ENCODE measurements at regions not wholly inside any gene's neighbourhood (a gene's known extent, or its start where the extent isn't known, plus 50 kb on each side); places are given as distances from the start of the nearest gene placed in this dataset.
A peak's percentile ranks its signal among the peaks of the same experiment; 100 is the strongest.

DNA sequence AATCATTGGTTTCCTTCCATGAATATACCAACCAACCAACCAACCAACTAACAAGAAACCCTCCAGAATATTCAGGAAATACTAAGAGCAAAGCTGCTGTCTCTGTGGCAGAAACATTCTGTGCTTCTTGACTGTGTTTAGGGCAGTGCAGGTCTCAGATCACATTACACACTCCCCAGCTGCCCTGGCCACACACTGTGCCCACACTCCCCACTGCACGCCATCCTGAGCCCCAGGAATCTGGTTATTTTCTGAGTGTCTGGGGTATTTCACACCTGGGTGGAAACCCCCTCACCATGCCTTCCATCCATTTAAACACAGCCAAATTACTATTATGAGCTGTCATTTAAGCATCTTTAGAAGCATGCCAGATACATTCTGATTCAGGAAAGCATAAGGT is 183.7 kb upstream of the ANK3 start (continued):
- TF ChIP-seq ZBTB33 (IDR thresholded peaks at IDR 0.05) (no peak), YY1 (IDR thresholded peaks at IDR 0.05) (no peak), RXRA (IDR thresholded peaks at IDR 0.05) (no peak), MAX (IDR thresholded peaks at IDR 0.05) (no peak), FOXA2 (IDR thresholded peaks at IDR 0.05) (no peak)
- TF ChIP-seq, protein P1, sequence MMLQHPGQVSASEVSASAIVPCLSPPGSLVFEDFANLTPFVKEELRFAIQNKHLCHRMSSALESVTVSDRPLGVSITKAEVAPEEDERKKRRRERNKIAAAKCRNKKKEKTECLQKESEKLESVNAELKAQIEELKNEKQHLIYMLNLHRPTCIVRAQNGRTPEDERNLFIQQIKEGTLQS (IDR thresholded peaks at IDR 0.05) = no peak

DNA sequence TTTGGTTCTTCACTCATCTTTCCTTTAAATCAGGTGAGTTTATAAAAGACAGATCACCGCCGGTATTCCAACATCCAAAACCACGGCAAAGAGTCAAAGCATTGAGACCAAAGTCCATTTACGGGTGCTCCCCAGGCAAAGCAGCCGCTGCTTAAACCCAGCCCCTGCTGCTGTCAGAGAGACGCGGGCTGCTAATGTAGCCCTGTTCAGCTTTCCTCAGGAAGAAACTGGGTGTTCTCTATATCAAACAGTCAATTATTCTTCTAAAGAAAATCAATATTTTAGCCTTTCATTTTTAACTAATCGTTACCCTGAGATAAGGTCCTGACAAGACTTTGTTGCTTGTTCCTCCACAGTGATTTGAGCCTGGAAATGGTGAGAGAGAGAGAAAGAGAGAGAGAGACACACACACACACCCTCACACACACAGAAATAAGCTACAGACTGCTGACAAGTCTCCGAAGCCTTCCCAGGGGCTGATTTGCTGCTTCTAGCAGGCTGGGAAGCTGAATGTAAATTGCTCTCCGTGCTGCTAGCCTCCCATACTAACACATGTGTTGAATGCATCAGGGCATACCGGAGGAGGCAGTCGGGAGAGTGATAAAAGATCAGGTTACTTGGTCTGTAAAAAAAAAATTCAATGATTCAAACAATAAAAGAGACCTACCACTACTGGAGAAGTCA is 183.0 kb upstream of the ANK3 start:
- Histone ChIP-seq H3K27me3 (ENCODE audit: control insufficient read depth in 4 of 4, insufficient read depth in 4 of 4, low read length in 3 of 4) (no peaks in the 10 kb centered on the region), H3K27ac (ENCODE audit: low read depth in 1 of 2, low read length in 2 of 2) (no peak overlapping the region), H3K9ac (ENCODE audit: low read depth in 1 of 2, low read length in 2 of 2) (peak overlapping the region in 1 of 2 donors; percentile 15), H3K4me3 (ENCODE audit: low read depth in 1 of 3, low read length in 3 of 3) (peak overlapping the region; percentile 34 to 45 (median 41)), H3K4me1 (ENCODE audit: control insufficient read depth in 4 of 4, insufficient read depth in 4 of 4, low read length in 3 of 4) (peaks cover 0 to 15% (median 9%) of the 10 kb centered on the region in 4 donors), H3K9me3 (ENCODE audit: control insufficient read depth in 4 of 4, low read length in 3 of 4) (no peaks in the 10 kb centered on the region), H3K36me3 (ENCODE audit: control insufficient read depth in 4 of 4, insufficient read depth in 3 of 4, low read depth in 1 of 4, low read length in 3 of 4) (no peaks in the 10 kb centered on the region)
- DNase-seq (ENCODE audit: low spot score) = peak; percentile 37
- WGBS = 5% methylated on average over 12 of the region's 12 CpGs
- no peak for TF ChIP-seq MAX (IDR thresholded peaks at IDR 0.05)
- peak in 1 of 2 donors; percentile 13 for TF ChIP-seq RXRA (IDR thresholded peaks at IDR 0.05)
- peak; percentile 91 to 92 for TF ChIP-seq HNF4A (conservative IDR thresholded peaks at IDR 0.05)
- TF ChIP-seq, protein P2, sequence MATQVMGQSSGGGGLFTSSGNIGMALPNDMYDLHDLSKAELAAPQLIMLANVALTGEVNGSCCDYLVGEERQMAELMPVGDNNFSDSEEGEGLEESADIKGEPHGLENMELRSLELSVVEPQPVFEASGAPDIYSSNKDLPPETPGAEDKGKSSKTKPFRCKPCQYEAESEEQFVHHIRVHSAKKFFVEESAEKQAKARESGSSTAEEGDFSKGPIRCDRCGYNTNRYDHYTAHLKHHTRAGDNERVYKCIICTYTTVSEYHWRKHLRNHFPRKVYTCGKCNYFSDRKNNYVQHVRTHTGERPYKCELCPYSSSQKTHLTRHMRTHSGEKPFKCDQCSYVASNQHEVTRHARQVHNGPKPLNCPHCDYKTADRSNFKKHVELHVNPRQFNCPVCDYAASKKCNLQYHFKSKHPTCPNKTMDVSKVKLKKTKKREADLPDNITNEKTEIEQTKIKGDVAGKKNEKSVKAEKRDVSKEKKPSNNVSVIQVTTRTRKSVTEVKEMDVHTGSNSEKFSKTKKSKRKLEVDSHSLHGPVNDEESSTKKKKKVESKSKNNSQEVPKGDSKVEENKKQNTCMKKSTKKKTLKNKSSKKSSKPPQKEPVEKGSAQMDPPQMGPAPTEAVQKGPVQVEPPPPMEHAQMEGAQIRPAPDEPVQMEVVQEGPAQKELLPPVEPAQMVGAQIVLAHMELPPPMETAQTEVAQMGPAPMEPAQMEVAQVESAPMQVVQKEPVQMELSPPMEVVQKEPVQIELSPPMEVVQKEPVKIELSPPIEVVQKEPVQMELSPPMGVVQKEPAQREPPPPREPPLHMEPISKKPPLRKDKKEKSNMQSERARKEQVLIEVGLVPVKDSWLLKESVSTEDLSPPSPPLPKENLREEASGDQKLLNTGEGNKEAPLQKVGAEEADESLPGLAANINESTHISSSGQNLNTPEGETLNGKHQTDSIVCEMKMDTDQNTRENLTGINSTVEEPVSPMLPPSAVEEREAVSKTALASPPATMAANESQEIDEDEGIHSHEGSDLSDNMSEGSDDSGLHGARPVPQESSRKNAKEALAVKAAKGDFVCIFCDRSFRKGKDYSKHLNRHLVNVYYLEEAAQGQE (IDR thresholded peaks at IDR 0.05) = peak; percentile 35
- no peak for TF ChIP-seq TAF1 (conservative IDR thresholded peaks at IDR 0.05)
- TF ChIP-seq SP1 (IDR thresholded peaks at IDR 0.05) = peak; percentile 62
- no peak for TF ChIP-seq JUND (IDR thresholded peaks at IDR 0.05)
- TF ChIP-seq, protein P1 (IDR thresholded peaks at IDR 0.05) = no peak
- TF ChIP-seq FOXA1 (IDR thresholded peaks at IDR 0.05) = no peak
- no peak for TF ChIP-seq NR2F2 (IDR thresholded peaks at IDR 0.05)
- TF ChIP-seq EGR1 (IDR thresholded peaks at IDR 0.05; ENCODE audit: low read depth in 2 of 2) = no peak
- TF ChIP-seq ZBTB33 (IDR thresholded peaks at IDR 0.05) = peak; percentile 27
- TF ChIP-seq, protein P3, sequence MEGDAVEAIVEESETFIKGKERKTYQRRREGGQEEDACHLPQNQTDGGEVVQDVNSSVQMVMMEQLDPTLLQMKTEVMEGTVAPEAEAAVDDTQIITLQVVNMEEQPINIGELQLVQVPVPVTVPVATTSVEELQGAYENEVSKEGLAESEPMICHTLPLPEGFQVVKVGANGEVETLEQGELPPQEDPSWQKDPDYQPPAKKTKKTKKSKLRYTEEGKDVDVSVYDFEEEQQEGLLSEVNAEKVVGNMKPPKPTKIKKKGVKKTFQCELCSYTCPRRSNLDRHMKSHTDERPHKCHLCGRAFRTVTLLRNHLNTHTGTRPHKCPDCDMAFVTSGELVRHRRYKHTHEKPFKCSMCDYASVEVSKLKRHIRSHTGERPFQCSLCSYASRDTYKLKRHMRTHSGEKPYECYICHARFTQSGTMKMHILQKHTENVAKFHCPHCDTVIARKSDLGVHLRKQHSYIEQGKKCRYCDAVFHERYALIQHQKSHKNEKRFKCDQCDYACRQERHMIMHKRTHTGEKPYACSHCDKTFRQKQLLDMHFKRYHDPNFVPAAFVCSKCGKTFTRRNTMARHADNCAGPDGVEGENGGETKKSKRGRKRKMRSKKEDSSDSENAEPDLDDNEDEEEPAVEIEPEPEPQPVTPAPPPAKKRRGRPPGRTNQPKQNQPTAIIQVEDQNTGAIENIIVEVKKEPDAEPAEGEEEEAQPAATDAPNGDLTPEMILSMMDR (IDR thresholded peaks at IDR 0.05; ENCODE audit: low read depth, low read length, missing input control) = no peak
- no peak for TF ChIP-seq FOXA2 (IDR thresholded peaks at IDR 0.05)
- peak; percentile 86 for TF ChIP-seq HNF4G (IDR thresholded peaks at IDR 0.05)
- peak; percentile 37 for TF ChIP-seq YY1 (IDR thresholded peaks at IDR 0.05)
- peak; percentile 27 to 32 for TF ChIP-seq RAD21 (IDR thresholded peaks at IDR 0.05)
- TF ChIP-seq GABPA (IDR thresholded peaks at IDR 0.05 in 1 of 2, conservative IDR thresholded peaks at IDR 0.05 in 1 of 2) = no peak

Measured in liver (tissue), 8 donors.